HL-60 (cell line): ENCODE measurements at regions not wholly inside any gene's neighbourhood (a gene's known extent, or its start where the extent isn't known, plus 50 kb on each side); places are given as distances from the start of the nearest gene placed in this dataset.

Experiments used
- CTCF ChIP-seq: IDR thresholded peaks from one replicate; pipeline ENCODE4 v1.5.1; 2011; ENCODE audit warnings: low read length, control low read depth, inconsistent platforms; ENCODE audit not compliant: insufficient read depth
- GABPA ChIP-seq: IDR thresholded peaks from 2 replicates; pipeline ENCODE4 v1.6.1; 2012; ENCODE audit warnings: low read depth
- REST ChIP-seq: IDR thresholded peaks from 2 replicates; pipeline ENCODE4 v1.6.1; 2012; ENCODE audit warnings: low read depth; ENCODE audit not compliant: insufficient replicate concordance

GRCh38 chr13:104608331-104608730, 1542.1 kb upstream of the SLC10A2 start:
- no peak for TF ChIP-seq CTCF
- no peak for TF ChIP-seq GABPA
- TF ChIP-seq REST: no peak
